Fibroblast of pulmonary artery (primary cell): ENCODE measurements at regions not wholly inside any gene's neighbourhood (a gene's known extent, or its start where the extent isn't known, plus 50 kb on each side); places are given as distances from the start of the nearest gene placed in this dataset.

ENCODE experiments used
- DNase-seq: peaks from one replicate; pipeline ENCODE4 v3.0.0-alpha.2; 2010; ENCODE audit warnings: low read depth
- H3K4me3 ChIP-seq: replicated peaks from 2 replicates; pipeline ENCODE4 v1.5.1; 2011; ENCODE audit warnings: low read depth, mild to moderate bottlenecking, control low read depth, low read length, moderate library complexity
- CTCF ChIP-seq: IDR thresholded peaks from 2 replicates; pipeline ENCODE4 v1.5.1; 2011; ENCODE audit warnings: mild to moderate bottlenecking, control low read depth, low read length, inconsistent platforms; ENCODE audit errors: missing control alignments

DNA sequence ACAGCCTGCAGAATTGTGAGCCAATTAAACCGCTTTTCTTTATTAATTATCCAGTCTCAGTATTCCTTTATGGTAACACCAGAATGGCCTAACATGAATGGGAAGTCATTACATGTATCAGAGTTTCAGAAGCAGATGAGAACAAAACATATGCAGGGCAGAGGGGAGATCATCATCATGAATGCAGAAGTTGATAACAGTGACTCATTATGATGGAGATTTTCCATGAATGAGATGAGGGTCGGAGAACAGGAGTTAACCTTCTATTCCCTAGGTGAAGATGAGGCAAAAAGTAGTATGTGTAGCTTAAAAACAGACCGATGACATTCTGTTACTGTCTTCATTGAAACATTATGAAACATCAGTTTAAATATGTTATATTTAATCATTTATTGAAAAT is 59.5 kb upstream of the PPM1B start:
- DNase-seq, result no peak
- TF ChIP-seq CTCF, result no peak
- no peak overlapping the region for H3K4me3 ChIP-seq

DNA sequence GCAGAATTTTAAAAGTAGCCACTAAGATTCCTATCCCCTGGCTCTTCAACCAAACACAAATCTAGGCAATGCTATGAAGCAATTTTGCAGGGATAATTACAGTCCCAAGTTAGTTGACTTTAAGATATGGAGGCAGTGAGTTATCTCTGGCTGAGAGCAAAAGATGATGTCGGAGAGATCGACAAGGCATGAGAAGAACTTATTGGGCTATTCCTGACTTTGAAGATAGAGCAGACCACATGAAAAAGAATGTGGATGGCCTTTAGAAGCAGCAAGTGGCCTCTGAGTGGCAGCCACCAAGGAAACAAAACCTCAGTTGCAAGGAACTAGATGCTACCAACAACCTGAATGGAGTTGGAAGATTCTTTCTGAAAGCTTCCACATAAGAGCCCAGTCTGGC is 58.2 kb upstream of the PPM1B start:
- DNase-seq, result no peak
- H3K4me3 ChIP-seq, result no peak overlapping the region
- TF ChIP-seq CTCF, result no peak

DNA sequence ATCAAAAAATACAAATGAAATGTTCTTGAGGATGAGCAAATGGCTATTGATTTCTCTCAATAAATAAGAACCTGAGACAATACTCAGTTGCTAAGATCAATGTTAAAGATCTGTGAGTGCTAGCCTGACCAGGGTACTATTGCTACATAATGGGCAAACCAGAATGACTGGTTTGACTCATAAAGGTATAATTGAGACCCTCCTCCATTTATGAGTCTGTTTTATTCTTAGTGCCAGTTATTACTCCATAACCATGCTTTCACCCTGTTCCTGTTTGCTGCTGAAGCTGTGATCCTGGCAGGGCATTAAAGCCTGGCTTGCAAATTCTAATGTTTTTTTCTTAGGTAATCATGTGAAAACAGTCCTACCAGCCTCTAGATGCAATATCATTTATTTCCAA is 56.6 kb upstream of the PPM1B start:
- H3K4me3 ChIP-seq, result no peak overlapping the region
- DNase-seq, result no peak
- TF ChIP-seq CTCF, result no peak

DNA sequence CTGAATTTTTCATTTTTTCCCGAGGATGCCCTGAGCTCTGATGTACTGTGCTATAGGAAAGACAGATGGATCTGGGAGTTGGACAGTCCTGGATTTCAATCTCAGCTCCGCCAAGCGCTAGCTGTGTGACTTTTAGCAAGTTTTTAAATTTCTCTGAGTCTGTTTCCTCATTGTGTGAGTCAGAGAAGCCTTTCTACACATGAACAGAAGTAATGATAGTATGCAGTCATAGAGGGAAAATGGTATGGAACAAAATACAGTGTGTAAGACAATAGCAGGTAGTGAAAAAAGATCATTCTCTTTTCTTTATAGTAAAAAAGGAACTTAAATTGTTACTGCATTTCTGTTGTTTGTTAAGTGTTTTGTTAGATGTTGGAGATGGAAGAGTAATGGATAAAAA is 52.4 kb upstream of the PPM1B start:
- no peak overlapping the region for H3K4me3 ChIP-seq
- DNase-seq, result no peak
- TF ChIP-seq CTCF, result no peak

DNA sequence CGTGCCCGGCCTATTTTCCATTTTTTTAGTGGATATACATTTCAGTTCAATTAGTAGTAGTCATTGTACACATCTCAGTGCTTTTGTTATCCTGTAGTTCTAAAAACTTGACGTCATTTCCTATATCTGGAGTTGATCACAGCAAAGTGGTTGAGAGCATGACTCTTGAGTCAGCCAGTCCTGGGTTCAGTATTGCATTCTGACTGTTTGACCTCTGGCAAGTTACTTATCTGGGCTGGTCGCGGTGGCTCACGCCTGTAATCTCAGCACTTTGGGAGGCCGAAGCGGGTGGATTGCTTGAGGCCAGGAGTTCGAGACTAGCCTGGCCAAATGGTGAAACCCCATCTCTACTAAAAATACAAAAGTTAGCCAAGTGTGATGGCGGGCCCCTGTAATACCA is 50.4 kb upstream of the PPM1B start:
- H3K4me3 ChIP-seq, result no peak overlapping the region
- DNase-seq, result peak; percentile 53
- TF ChIP-seq CTCF, result no peak
